Activated T-cell treated with anti-CD3 and anti-CD28 coated beads for 4 hours (primary cell): ENCODE measurements at regions not wholly inside any gene's neighbourhood (a gene's known extent, or its start where the extent isn't known, plus 50 kb on each side); places are given as distances from the start of the nearest gene placed in this dataset.
A peak's percentile ranks its signal among the peaks of the same experiment; 100 is the strongest.

Experiments used
- DNase-seq: peaks from one replicate; pipeline ENCODE4 v3.0.0-alpha.2; 2020

- DNase-seq, result no peak
Observed at GRCh38 chr10:31709028-31709427, 219.6 kb downstream of the ARHGAP12 start.

GRCh38 chr10:31708474-31708873 is 220.2 kb downstream of the ARHGAP12 start:
- no peak for DNase-seq

DNA sequence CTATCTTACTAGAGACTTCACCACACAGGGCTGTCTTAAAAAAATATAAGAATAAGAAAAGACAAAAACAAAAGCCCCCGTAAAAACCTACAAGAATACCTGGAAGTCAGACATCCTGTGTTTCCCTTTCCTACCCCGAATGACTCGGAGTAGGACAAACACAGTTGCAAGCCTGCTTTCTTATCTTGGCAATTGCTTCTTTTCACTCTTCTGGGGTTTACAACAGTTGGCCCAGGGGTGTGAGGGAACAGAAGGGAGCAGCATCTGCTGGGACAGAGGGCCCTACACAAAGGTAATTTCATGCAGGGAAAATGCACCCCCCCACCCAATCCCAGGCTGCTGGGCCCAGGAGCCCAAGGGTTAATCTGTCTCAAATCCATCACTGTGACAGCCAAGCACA is 220.6 kb downstream of the ARHGAP12 start:
- DNase-seq, result no peak

- DNase-seq, result peak; percentile 16
Observed at GRCh38 chr10:31707093-31708039, 221.3 kb downstream of the ARHGAP12 start.

GRCh38 chr10:31706464-31707092 is 222.1 kb downstream of the ARHGAP12 start:
- DNase-seq, result no peak

- DNase-seq, result no peak
Observed at GRCh38 chr10:31705136-31705535, 223.5 kb downstream of the ARHGAP12 start.

DNA sequence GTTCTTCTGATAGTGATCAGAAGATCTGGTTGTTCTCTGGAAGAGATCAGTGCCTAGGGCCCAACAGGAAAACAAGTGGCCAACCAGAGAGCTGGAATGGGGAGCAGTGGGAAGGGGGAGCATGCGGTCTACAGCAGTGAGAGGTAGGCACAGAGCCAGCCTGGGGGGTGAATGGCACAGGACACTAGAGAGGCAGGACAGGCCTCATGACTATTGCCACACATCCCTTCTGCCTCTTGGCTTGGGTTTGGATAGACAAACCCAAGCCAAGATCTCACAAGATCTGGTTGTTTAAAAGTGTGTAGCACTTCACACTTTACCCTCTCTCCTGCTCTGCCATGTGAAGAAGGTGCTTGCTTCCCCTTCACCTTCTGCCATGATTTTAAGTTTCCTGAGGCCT is 224.4 kb downstream of the ARHGAP12 start:
- no peak for DNase-seq

DNA sequence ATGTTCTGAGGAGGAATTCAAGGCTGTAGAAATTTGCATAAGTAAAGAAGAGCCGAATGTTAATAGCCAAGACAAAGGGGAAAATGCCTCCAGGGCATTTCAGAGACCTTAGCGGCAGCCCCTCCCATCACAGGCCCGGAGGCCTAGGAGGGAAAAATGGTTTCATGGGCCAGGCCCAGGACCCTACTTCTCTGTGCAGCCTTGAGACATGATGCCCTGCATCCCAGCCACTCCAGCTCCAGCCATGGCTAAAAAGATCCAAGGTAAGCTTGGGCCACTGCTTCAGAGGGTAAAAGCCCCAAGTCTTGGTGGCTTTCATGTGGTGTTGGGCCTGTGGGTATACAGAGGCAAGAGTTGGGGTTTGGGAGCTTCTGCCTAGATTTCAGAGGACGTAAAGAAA is 225.7 kb downstream of the ARHGAP12 start:
- no peak for DNase-seq

DNA sequence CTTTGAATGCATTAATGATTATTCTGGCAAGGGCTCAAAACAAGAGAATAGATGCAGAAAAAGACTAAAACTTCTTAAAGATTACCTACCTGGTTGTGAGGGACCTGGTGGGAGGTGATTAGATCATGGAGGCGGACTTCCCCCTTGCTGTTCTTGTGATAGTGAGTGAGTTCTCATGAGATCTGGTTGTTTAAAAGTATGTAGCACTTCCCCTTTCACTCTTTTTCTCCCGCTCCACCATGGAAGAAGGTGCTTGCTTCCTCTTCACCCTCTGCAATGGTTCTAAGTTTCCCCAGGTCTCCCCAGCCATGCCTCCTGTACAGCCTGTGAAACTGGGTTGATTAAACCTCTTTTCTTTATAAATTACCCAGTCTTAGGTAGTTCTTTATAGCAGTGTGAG is 226.6 kb downstream of the ARHGAP12 start:
- DNase-seq, result no peak

- no peak for DNase-seq
Observed at GRCh38 chr10:31701546-31701945, 227.1 kb downstream of the ARHGAP12 start.

DNA sequence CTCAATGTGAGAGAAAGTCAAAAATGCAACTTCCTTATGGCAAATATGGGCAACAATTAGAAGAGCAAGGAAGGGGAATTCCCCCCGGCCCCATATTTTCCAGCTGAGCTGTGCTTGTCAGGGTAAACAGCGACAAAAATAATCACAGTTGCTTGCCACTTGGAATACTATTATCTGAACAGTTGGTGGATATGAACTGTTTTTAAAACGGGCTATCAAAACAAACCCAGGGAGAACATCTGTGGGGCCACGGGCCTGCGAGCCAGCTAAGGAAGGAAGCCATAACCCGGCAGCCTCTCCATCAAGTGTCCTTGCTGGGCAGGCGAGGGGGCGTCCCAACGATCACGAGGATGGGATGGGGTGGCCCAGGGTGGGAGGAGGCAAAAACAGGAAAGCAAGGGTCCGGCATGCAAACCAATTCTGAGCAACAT is 228.4 kb downstream of the ARHGAP12 start:
- no peak for DNase-seq

DNA sequence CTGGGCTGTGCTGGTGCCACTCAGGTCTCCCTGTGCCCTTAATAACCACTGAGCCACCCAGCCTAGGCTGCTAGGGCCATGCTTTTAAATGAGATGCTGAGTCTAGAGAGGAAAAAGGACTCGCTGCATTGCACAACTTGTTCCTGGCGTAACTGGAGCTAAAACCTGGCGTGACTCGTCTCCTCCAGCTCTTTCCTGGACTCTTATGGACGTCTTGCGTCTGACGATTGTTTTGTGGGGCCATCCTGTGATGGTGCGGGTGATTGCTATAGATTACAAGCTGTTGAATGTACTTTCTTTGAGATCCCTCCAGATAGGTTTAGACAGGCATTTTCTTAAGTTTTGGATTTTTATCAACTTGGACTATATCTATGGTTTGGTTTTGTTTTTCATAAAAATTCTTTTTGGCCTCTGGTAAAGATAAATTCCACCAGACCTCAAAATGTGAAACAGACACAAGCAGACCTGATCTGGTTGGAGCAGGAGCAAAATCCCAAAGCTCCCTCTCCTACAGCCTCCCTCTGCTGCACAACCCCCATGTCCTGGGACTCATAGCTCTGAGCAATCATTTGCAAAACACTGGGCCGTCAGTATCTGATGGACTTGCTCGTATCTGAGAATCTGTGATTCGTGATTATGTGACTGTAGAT is 230.3 kb downstream of the ARHGAP12 start:
- DNase-seq, result no peak

- no peak for DNase-seq
Observed at GRCh38 chr10:31697271-31698180, 231.1 kb downstream of the ARHGAP12 start.

- no peak for DNase-seq
Observed at GRCh38 chr10:31694929-31695837, 233.4 kb downstream of the ARHGAP12 start.

GRCh38 chr10:31694126-31694685 is 234.4 kb downstream of the ARHGAP12 start:
- no peak for DNase-seq

GRCh38 chr10:31693491-31693890 is 235.1 kb downstream of the ARHGAP12 start:
- DNase-seq, result no peak

DNA sequence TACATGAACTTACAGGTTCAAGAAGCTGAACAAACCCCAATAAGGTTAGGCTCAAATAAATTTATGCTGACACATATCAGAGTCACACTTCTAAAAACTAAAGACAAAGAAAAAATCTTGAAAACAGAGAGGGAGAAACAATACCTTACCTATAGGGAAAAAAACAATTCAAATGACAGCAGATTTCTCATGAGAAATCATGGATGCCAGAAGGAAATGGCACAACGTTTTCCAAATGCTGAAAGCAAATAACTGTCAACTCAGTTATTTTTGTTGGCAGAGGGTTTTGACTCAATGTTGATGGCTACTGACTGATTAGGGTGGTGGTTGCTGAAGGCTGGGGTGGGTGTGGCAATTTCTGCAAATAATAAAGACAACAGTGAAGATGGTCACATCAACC is 239.4 kb downstream of the ARHGAP12 start:
- no peak for DNase-seq

GRCh38 chr10:31687663-31688482 is 240.8 kb downstream of the ARHGAP12 start:
- no peak for DNase-seq

DNA sequence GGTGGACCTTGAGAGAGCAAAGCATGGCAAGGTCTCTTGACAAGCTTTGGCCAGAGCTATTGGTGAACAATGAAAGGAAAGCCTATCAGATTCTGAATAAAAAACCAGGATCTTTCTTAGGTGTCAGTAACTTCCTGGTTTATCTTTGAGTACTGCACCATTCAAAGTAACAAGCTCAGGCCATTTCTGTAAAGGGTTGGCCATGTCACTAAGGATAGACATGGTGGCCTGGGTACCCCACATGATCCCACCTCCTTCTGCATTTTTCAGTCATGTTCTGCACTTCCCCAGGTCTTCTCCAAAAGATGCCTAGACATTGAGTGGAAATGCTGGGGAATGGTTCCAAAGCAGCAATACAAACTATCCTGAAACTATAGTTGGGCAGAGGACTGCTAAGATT is 242.0 kb downstream of the ARHGAP12 start:
- DNase-seq, result no peak

GRCh38 chr10:31683682-31684081 is 244.9 kb downstream of the ARHGAP12 start:
- no peak for DNase-seq
